ENCODE measurements at regions not wholly inside any gene's neighbourhood (a gene's known extent, or its start where the extent isn't known, plus 50 kb on each side); places are given as distances from the start of the nearest gene placed in this dataset.

GRCh38 chrX:20495575-20495974, 228.9 kb upstream of the RPS6KA3 start:
- no peak overlapping the region for H3K4me3 ChIP-seq
- H3K79me2 ChIP-seq, result no peaks in the 10 kb centered on the region
- H4K20me1 ChIP-seq (ENCODE audit: insufficient read depth, poor library complexity, severe bottlenecking), result no peaks in the 10 kb centered on the region
- H3K9me3 ChIP-seq (ENCODE audit: low read depth), result no peaks in the 10 kb centered on the region
- no peak overlapping the region for H3K4me2 ChIP-seq
- TF ChIP-seq EZH2 (IDR thresholded peaks at IDR 0.05; ENCODE audit: borderline replicate concordance), result no peak
- TF ChIP-seq EZH2phosphoT487 (IDR thresholded peaks at IDR 0.05; ENCODE audit: low read depth, severe bottlenecking, unreplicated experiment), result no peak
- TF ChIP-seq CTCF (IDR thresholded peaks at IDR 0.05; ENCODE audit: poor library complexity), result no peak
- H3K4me1 ChIP-seq (ENCODE audit: insufficient read depth), result no peaks in the 10 kb centered on the region
- no peak for DNase-seq (ENCODE audit: low spot score)
- H3K27ac ChIP-seq, result no peak overlapping the region
- no peaks in the 10 kb centered on the region for H3K9me2 ChIP-seq (replicated peaks; ENCODE audit: insufficient read depth)
- no peak overlapping the region for H2AFZ ChIP-seq
- 93% methylated on average over 2 of the region's 2 CpGs for WGBS (ENCODE audit: low lambda C conversion rate, missing lambda C conversion rate)
- H3K27me3 ChIP-seq, result no peaks in the 10 kb centered on the region
- no peaks in the 10 kb centered on the region for H3K36me3 ChIP-seq (replicated peaks; ENCODE audit: insufficient read depth, low read depth)

- TF ChIP-seq CTCF (IDR thresholded peaks at IDR 0.05; ENCODE audit: poor library complexity), result no peak
- TF ChIP-seq EZH2 (IDR thresholded peaks at IDR 0.05; ENCODE audit: borderline replicate concordance), result no peak
- TF ChIP-seq EZH2phosphoT487 (IDR thresholded peaks at IDR 0.05; ENCODE audit: low read depth, severe bottlenecking, unreplicated experiment), result no peak
- Histone ChIP-seq H4K20me1 (ENCODE audit: insufficient read depth, poor library complexity, severe bottlenecking) (no peaks in the 10 kb centered on the region), H2AFZ (no peak overlapping the region), H3K9me3 (ENCODE audit: low read depth) (no peaks in the 10 kb centered on the region), H3K4me1 (ENCODE audit: insufficient read depth) (no peaks in the 10 kb centered on the region), H3K27me3 (no peaks in the 10 kb centered on the region), H3K9me2 (replicated peaks; ENCODE audit: insufficient read depth) (no peaks in the 10 kb centered on the region), H3K36me3 (replicated peaks; ENCODE audit: insufficient read depth, low read depth) (no peaks in the 10 kb centered on the region), H3K4me3 (no peak overlapping the region), H3K27ac (no peak overlapping the region), H3K79me2 (no peaks in the 10 kb centered on the region), H3K4me2 (no peak overlapping the region)
- DNase-seq (ENCODE audit: low spot score), result no peak
- 72% methylated on average over 1 of the region's 1 CpG for WGBS (ENCODE audit: low lambda C conversion rate, missing lambda C conversion rate)
Observed at GRCh38 chrX:20488473-20488872, 221.8 kb upstream of the RPS6KA3 start.

- Histone ChIP-seq H3K4me2 (no peak overlapping the region), H3K4me3 (no peak overlapping the region), H3K4me1 (ENCODE audit: insufficient read depth) (no peaks in the 10 kb centered on the region), H3K36me3 (replicated peaks; ENCODE audit: insufficient read depth, low read depth) (no peaks in the 10 kb centered on the region), H3K9me3 (ENCODE audit: low read depth) (no peaks in the 10 kb centered on the region), H3K27ac (no peak overlapping the region), H4K20me1 (ENCODE audit: insufficient read depth, poor library complexity, severe bottlenecking) (no peaks in the 10 kb centered on the region), H3K27me3 (no peaks in the 10 kb centered on the region), H2AFZ (no peak overlapping the region), H3K9me2 (replicated peaks; ENCODE audit: insufficient read depth) (no peaks in the 10 kb centered on the region), H3K79me2 (no peaks in the 10 kb centered on the region)
- DNase-seq (ENCODE audit: low spot score), result no peak
- WGBS (ENCODE audit: low lambda C conversion rate, missing lambda C conversion rate), result 63% methylated on average over 1 of the region's 1 CpG
- TF ChIP-seq EZH2phosphoT487 (IDR thresholded peaks at IDR 0.05; ENCODE audit: low read depth, severe bottlenecking, unreplicated experiment) (no peak), CTCF (IDR thresholded peaks at IDR 0.05; ENCODE audit: poor library complexity) (no peak), EZH2 (IDR thresholded peaks at IDR 0.05; ENCODE audit: borderline replicate concordance) (no peak)
Observed at GRCh38 chrX:20487227-20487626, 220.5 kb upstream of the RPS6KA3 start.

GRCh38 chrX:20481632-20482031, 214.9 kb upstream of the RPS6KA3 start:
- no peak for DNase-seq (ENCODE audit: low spot score)
- Histone ChIP-seq H3K36me3 (replicated peaks; ENCODE audit: insufficient read depth, low read depth) (no peaks in the 10 kb centered on the region), H2AFZ (no peak overlapping the region), H3K9me3 (ENCODE audit: low read depth) (no peaks in the 10 kb centered on the region), H4K20me1 (ENCODE audit: insufficient read depth, poor library complexity, severe bottlenecking) (no peaks in the 10 kb centered on the region), H3K79me2 (no peaks in the 10 kb centered on the region), H3K9me2 (replicated peaks; ENCODE audit: insufficient read depth) (no peaks in the 10 kb centered on the region), H3K27me3 (no peaks in the 10 kb centered on the region), H3K4me1 (ENCODE audit: insufficient read depth) (peaks cover 9% of the 10 kb centered on the region), H3K4me2 (no peak overlapping the region), H3K27ac (no peak overlapping the region), H3K4me3 (no peak overlapping the region)
- no peak for TF ChIP-seq EZH2 (IDR thresholded peaks at IDR 0.05; ENCODE audit: borderline replicate concordance)
- TF ChIP-seq EZH2phosphoT487 (IDR thresholded peaks at IDR 0.05; ENCODE audit: low read depth, severe bottlenecking, unreplicated experiment), result no peak
- no peak for TF ChIP-seq CTCF (IDR thresholded peaks at IDR 0.05; ENCODE audit: poor library complexity)
- WGBS (ENCODE audit: low lambda C conversion rate, missing lambda C conversion rate), result 64% methylated on average over 2 of the region's 2 CpGs

Data from hepatocyte (in vitro differentiated cells).